Spinal cord (tissue), 9 donors: ENCODE measurements at regions not wholly inside any gene's neighbourhood (a gene's known extent, or its start where the extent isn't known, plus 50 kb on each side); places are given as distances from the start of the nearest gene placed in this dataset.
A peak's percentile ranks its signal among the peaks of the same experiment; 100 is the strongest.

Source experiments
- DNase-seq, 6 donors: peaks; one replicate each; pipeline versions ENCODE4 v3.0.0 to v3.0.0-alpha.2; 2013 to 2015; ENCODE audit warnings: low spot score in 6 of 6, low read depth in 4 of 6
- H3K27ac ChIP-seq: one replicate; pipeline ENCODE4 v1.5.1; 2013; ENCODE audit warnings: low read depth, low read length, control low read depth
- H3K27me3 ChIP-seq: one replicate; pipeline ENCODE4 v1.6.1; 2013; ENCODE audit warnings: low read length; ENCODE audit not compliant: control insufficient read depth, insufficient read depth
- H3K36me3 ChIP-seq: one replicate; pipeline ENCODE4 v1.6.1; 2013; ENCODE audit warnings: low read length; ENCODE audit not compliant: control insufficient read depth, insufficient read depth
- H3K4me1 ChIP-seq: one replicate; pipeline ENCODE4 v1.6.1; 2013; ENCODE audit warnings: low read length; ENCODE audit not compliant: control insufficient read depth, insufficient read depth
- H3K4me3 ChIP-seq: one replicate; pipeline ENCODE4 v1.5.1; 2013; ENCODE audit warnings: low read depth, low read length, control low read depth
- H3K9me3 ChIP-seq: one replicate; pipeline ENCODE4 v1.6.1; 2013; ENCODE audit warnings: low read length; ENCODE audit not compliant: control insufficient read depth, insufficient read depth
- WGBS: methylation state at CpG from one replicate; pipeline ENCODE4 v1.1.5; 2013; ENCODE audit warnings: missing lambda C conversion rate; ENCODE audit not compliant: insufficient coverage; 5-methylcytosine and 5-hydroxymethylcytosine counted together
- donor health status: healthy.

- WGBS, result 86% methylated on average over 17 of the region's 18 CpGs
- no peaks in the 10 kb centered on the region for H3K36me3 ChIP-seq
- no peaks in the 10 kb centered on the region for H3K27me3 ChIP-seq
- H3K4me1 ChIP-seq, result peaks cover 10% of the 10 kb centered on the region
- DNase-seq, result no peak
- H3K27ac ChIP-seq, result no peak overlapping the region
- H3K9me3 ChIP-seq, result no peaks in the 10 kb centered on the region
- no peak overlapping the region for H3K4me3 ChIP-seq
Observed at GRCh38 chr6:43938178-43939105, 168.4 kb downstream of the VEGFA start.

- no peaks in the 10 kb centered on the region for H3K27me3 ChIP-seq
- WGBS, result 79% methylated on average over 6 of the region's 7 CpGs
- H3K4me3 ChIP-seq, result no peak overlapping the region
- DNase-seq, result no peak
- H3K27ac ChIP-seq, result no peak overlapping the region
- H3K4me1 ChIP-seq, result peaks cover 19% of the 10 kb centered on the region
- no peaks in the 10 kb centered on the region for H3K36me3 ChIP-seq
- no peaks in the 10 kb centered on the region for H3K9me3 ChIP-seq
Observed at GRCh38 chr6:43937236-43938177, 167.5 kb downstream of the VEGFA start.

GRCh38 chr6:43936476-43936875 is 166.5 kb downstream of the VEGFA start:
- DNase-seq, result no peak
- H3K9me3 ChIP-seq, result no peaks in the 10 kb centered on the region
- WGBS, result 83% methylated on average over 7 of the region's 9 CpGs
- H3K36me3 ChIP-seq, result no peaks in the 10 kb centered on the region
- no peaks in the 10 kb centered on the region for H3K27me3 ChIP-seq
- H3K4me1 ChIP-seq, result peaks cover 19% of the 10 kb centered on the region
- H3K4me3 ChIP-seq, result no peak overlapping the region
- no peak overlapping the region for H3K27ac ChIP-seq

- Histone ChIP-seq H3K9me3 (no peaks in the 10 kb centered on the region), H3K27ac (no peak overlapping the region), H3K4me3 (no peak overlapping the region), H3K4me1 (peaks cover 19% of the 10 kb centered on the region), H3K27me3 (no peaks in the 10 kb centered on the region), H3K36me3 (no peaks in the 10 kb centered on the region)
- DNase-seq, result no peak
- WGBS, result 86% methylated on average over 4 of the region's 4 CpGs
Observed at GRCh38 chr6:43935921-43936439, 166.0 kb downstream of the VEGFA start.

GRCh38 chr6:43934803-43935602 is 165.0 kb downstream of the VEGFA start:
- H3K4me3 ChIP-seq, result no peak overlapping the region
- peaks cover 19% of the 10 kb centered on the region for H3K4me1 ChIP-seq
- no peaks in the 10 kb centered on the region for H3K36me3 ChIP-seq
- no peaks in the 10 kb centered on the region for H3K9me3 ChIP-seq
- WGBS, result 84% methylated on average over 6 of the region's 9 CpGs
- DNase-seq, result no peak
- H3K27me3 ChIP-seq, result no peaks in the 10 kb centered on the region
- no peak overlapping the region for H3K27ac ChIP-seq

- DNase-seq, result no peak
- no peak overlapping the region for H3K4me3 ChIP-seq
- H3K27ac ChIP-seq, result no peak overlapping the region
- H3K27me3 ChIP-seq, result no peaks in the 10 kb centered on the region
- H3K36me3 ChIP-seq, result no peaks in the 10 kb centered on the region
- WGBS, result 98% methylated on average over 4 of the region's 4 CpGs
- H3K9me3 ChIP-seq, result no peaks in the 10 kb centered on the region
- H3K4me1 ChIP-seq, result peaks cover 19% of the 10 kb centered on the region
Observed at GRCh38 chr6:43934183-43934802, 164.3 kb downstream of the VEGFA start.

- no peaks in the 10 kb centered on the region for H3K27me3 ChIP-seq
- H3K27ac ChIP-seq, result no peak overlapping the region
- no peak overlapping the region for H3K4me3 ChIP-seq
- H3K4me1 ChIP-seq, result peaks cover 19% of the 10 kb centered on the region
- H3K9me3 ChIP-seq, result no peaks in the 10 kb centered on the region
- peak in 2 of 6 donors; percentile 53 to 56 for DNase-seq
- no peaks in the 10 kb centered on the region for H3K36me3 ChIP-seq
- WGBS, result 24% methylated on average over 17 of the region's 19 CpGs
Observed at GRCh38 chr6:43933148-43933885, 163.3 kb downstream of the VEGFA start.

- no peaks in the 10 kb centered on the region for H3K9me3 ChIP-seq
- no peak overlapping the region for H3K27ac ChIP-seq
- H3K4me3 ChIP-seq, result no peak overlapping the region
- H3K4me1 ChIP-seq, result peaks cover 19% of the 10 kb centered on the region
- H3K36me3 ChIP-seq, result no peaks in the 10 kb centered on the region
- WGBS, result 82% methylated on average over 9 of the region's 13 CpGs
- H3K27me3 ChIP-seq, result no peaks in the 10 kb centered on the region
- DNase-seq, result no peak
Observed at GRCh38 chr6:43932259-43933147, 162.5 kb downstream of the VEGFA start.
